HCT116 (cell line): ENCODE measurements at regions not wholly inside any gene's neighbourhood (a gene's known extent, or its start where the extent isn't known, plus 50 kb on each side); places are given as distances from the start of the nearest gene placed in this dataset.
"Not testable (repeated sequence)": the region's sequence is repeated elsewhere in the genome, so short reads cannot be mapped to it uniquely, and the experiment has no call there.

Source experiments
- ATAC-seq: fragments of 200-7000 bp; cut with Tn5 transposase; 2 replicates; pipeline ENCODE4 v1.9.1; 2020; ENCODE audit warnings: mild to moderate bottlenecking, moderate library complexity
- BruUV-seq: library from RNA; stranded (reverse); fragments of 400-500 nt; replicated peaks from 2 replicates; lab custom pipeline; 2021; lab: Mats Ljungman, UMichigan
- CTCF ChIA-PET: fragments of 300-600 bp; sonication (Branson Sonifier 250); formaldehyde crosslinking; loops from one replicate; lab custom pipeline; 2021; ENCODE audit warnings: antibody characterized with exemption; lab: Charles Lee
- POLR2A ChIA-PET: fragments of 300-600, 350-600 bp; sonication (Branson Sonifier 250); formaldehyde crosslinking; loops from one replicate; lab custom pipeline; 2021; ENCODE audit warnings: antibody characterized with exemption; lab: Charles Lee
- RAD21 ChIA-PET, 2 experiments: fragments of 300-600 bp; sonication (Branson Sonifier 250); formaldehyde crosslinking; loops; one replicate each; lab custom pipeline; 2023; ENCODE audit warnings: low total read pairs in 2 of 2; ENCODE audit not compliant: uncharacterized antibody in 2 of 2, unreplicated experiment in 2 of 2, low non-redundant PET in 1 of 2; lab: Charles Lee
- DNase-seq: peaks from one replicate; pipeline ENCODE4 v3.0.0-alpha.2; 2010; ENCODE audit warnings: low read depth, low spot score
- H2AFZ ChIP-seq: fragments of 200-600 bp; shearing (Covaris generic), sonication (generic); 2 replicates; pipeline ENCODE4 v1.6.1; 2017; ENCODE audit warnings: low read depth, mixed run types, mixed read lengths, antibody characterized with exemption, low read length; ENCODE audit not compliant: poor library complexity, severe bottlenecking
- H3K27ac ChIP-seq: 2 replicates; pipeline ENCODE4 v1.5.1; 2012; ENCODE audit warnings: low read depth, low read length
- H3K27me3 ChIP-seq: fragments of 200-600 bp; sonication (generic); 2 replicates; pipeline ENCODE4 v1.6.1; 2016; ENCODE audit warnings: mixed run types, low read length, mixed read lengths; ENCODE audit not compliant: insufficient read depth
- H3K36me3 ChIP-seq, 2 experiments: fragments of 200-500 bp in 1 of 2; fragments of 200-600 bp in 1 of 2; sonication (Bioruptor generic) in 1 of 2; sonication (generic) in 1 of 2; 2 replicates each; pipeline versions ENCODE4 v1.5.1 to v1.6.1; 2014 to 2016; ENCODE audit warnings: low read length in 2 of 2, inconsistent platforms in 1 of 2, mixed read lengths in 1 of 2, mixed run types in 1 of 2; ENCODE audit not compliant: insufficient read depth in 2 of 2, control insufficient read depth in 1 of 2
- H3K4me1 ChIP-seq, 2 experiments: fragments of 200-600 bp in 1 of 2; sonication (generic) in 1 of 2; 2 replicates each; pipeline versions ENCODE4 v1.5.1 to v1.6.1; 2012 to 2017; ENCODE audit warnings: low read length in 2 of 2, inconsistent platforms in 1 of 2, mild to moderate bottlenecking in 1 of 2, mixed read lengths in 1 of 2, mixed run types in 1 of 2, moderate library complexity in 1 of 2; ENCODE audit not compliant: insufficient read depth in 2 of 2, control insufficient read depth in 1 of 2
- H3K4me2 ChIP-seq: fragments of 200-600 bp; sonication (generic); 2 replicates; pipeline ENCODE4 v1.6.1; 2017; ENCODE audit warnings: mixed run types, low read length, mixed read lengths
- H3K4me3 ChIP-seq, 2 experiments: fragments of 200-600 bp in 1 of 2; sonication (generic) in 1 of 2; replicated peaks in 1 of 2; 2 replicates each; pipeline ENCODE4 v1.5.1; 2011 to 2016; ENCODE audit warnings: low read length in 2 of 2, control low read depth in 1 of 2, low read depth in 1 of 2, mild to moderate bottlenecking in 1 of 2, mixed read lengths in 1 of 2, mixed run types in 1 of 2
- H3K79me2 ChIP-seq: fragments of 200-600 bp; sonication (generic); 2 replicates; pipeline ENCODE4 v1.6.1; 2017; ENCODE audit warnings: mild to moderate bottlenecking, mixed run types, low read length, moderate library complexity, mixed read lengths; ENCODE audit not compliant: insufficient read depth
- H3K9ac ChIP-seq: fragments of 200-600 bp; sonication (generic); 2 replicates; pipeline ENCODE4 v1.6.1; 2016; ENCODE audit warnings: low read length, mixed read lengths
- H3K9me2 ChIP-seq: fragments of 200-600 bp; sonication (generic), shearing (Covaris generic); 2 replicates; pipeline ENCODE4 v1.6.1; 2017; ENCODE audit warnings: mixed run types, mild to moderate bottlenecking, moderate library complexity; ENCODE audit not compliant: insufficient read depth
- H3K9me3 ChIP-seq, 2 experiments: fragments of 200-500 bp in 1 of 2; fragments of 200-600 bp in 1 of 2; sonication (Bioruptor generic) in 1 of 2; sonication (generic) in 1 of 2; 2 replicates each; pipeline ENCODE4 v1.6.1; 2014 to 2017; ENCODE audit warnings: low read length in 2 of 2, mixed read lengths in 2 of 2, inconsistent platforms in 1 of 2, low read depth in 1 of 2, mild to moderate bottlenecking in 1 of 2, mixed run types in 1 of 2, moderate library complexity in 1 of 2; ENCODE audit not compliant: control insufficient read depth in 1 of 2, insufficient read depth in 1 of 2
- H4K20me1 ChIP-seq: fragments of 200-600 bp; sonication (generic), shearing (Covaris generic); 2 replicates; pipeline ENCODE4 v1.6.1; 2017; ENCODE audit warnings: mixed run types, mild to moderate bottlenecking, moderate library complexity; ENCODE audit not compliant: insufficient read depth
- intact Hi-C: fragments of 100-400 bp; cut with micrococcal nuclease; formaldehyde crosslinking; loops from 2 replicates; pipeline ENCODE4 v1.10.0; 2022

DNA sequence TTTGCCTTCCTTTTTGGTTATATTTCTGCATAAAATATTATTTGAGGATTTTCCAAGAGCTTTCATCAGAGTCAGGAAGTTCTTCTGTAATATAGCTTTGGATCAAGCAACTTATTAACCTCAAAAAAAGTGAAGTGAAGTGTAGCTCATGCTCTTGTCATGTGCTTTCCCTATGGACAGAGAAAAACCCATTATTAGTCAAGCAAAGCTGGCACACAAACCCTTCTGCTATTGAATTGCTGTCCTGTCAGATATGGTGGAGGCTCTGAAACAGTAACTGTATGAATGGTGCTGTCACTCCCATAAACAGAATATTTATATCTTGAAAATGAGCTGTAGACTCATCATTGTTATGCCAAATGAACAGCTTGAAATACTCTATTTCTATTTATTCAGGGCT is 1533.3 kb downstream of the RPIA start:
- H3K9ac ChIP-seq, ATAC-seq, RAD21 ChIA-PET, H3K4me1 ChIP-seq, H3K36me3 ChIP-seq, intact Hi-C loops, DNase-seq, H3K79me2 ChIP-seq, POLR2A ChIA-PET, H3K27me3 ChIP-seq, H3K9me2 ChIP-seq, H3K27ac ChIP-seq, H3K4me3 ChIP-seq, BruUV-seq, H3K4me2 ChIP-seq, H4K20me1 ChIP-seq, CTCF ChIA-PET, H3K9me3 ChIP-seq, H2AFZ ChIP-seq: not testable (repeated sequence)

DNA sequence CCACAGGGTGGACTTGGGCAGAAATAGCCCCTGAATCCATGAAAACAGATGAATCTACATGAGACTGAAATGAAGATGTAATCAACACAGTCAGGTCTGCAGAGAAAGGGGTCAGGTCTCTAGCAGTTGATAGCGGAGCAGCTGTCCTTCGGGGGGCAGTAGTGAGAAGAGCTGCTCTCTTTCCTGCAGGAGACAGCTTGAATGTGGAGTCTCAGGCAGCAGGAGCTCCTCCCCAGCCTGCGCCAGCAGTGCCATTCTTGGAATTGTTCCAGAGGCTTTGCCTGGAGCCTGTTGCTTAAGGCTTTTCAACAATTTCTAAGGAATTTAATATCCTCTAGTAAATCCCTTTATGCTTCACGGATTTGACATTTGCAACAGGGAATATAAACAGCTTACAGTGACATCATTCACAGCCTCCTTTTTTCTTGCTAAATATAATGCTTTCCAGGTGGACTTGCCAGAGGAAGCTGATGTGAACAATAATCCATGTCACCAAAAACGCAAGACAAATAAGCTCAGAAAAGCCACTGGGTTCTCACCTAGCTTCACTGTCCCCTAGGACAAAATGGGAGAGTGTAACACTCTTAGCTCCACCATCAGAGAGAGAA is 1535.1 kb downstream of the RPIA start:
- H3K4me1 ChIP-seq, H3K79me2 ChIP-seq, CTCF ChIA-PET, H3K27me3 ChIP-seq, DNase-seq, H3K4me3 ChIP-seq, H3K27ac ChIP-seq, H3K9me2 ChIP-seq, H3K4me2 ChIP-seq, H4K20me1 ChIP-seq, intact Hi-C loops, H3K9me3 ChIP-seq, H3K9ac ChIP-seq, POLR2A ChIA-PET, ATAC-seq, H2AFZ ChIP-seq, RAD21 ChIA-PET, H3K36me3 ChIP-seq, BruUV-seq: not testable (repeated sequence)

DNA sequence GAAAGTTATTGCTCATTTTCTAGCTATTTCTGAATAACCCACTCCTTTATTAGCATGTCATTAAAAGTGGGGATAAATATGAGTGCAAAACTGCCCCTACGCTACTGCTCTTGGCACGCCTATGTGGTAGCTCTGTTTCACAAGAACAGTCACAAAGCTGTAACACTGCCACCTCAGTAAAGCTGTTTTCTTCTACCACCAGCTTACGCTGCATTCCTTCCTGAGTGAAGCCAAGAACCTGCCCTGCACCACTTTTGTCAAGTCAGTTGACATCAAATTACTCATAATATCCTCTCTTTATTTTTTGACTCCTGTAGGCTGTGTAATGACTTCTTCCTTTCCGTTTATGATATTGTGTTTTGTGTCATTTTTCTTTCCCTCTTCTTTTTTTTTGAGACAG is 1539.7 kb downstream of the RPIA start:
- H3K4me1 ChIP-seq, H3K4me3 ChIP-seq, DNase-seq, H3K9me2 ChIP-seq, RAD21 ChIA-PET, ATAC-seq, H3K27ac ChIP-seq, intact Hi-C loops, H3K9ac ChIP-seq, H4K20me1 ChIP-seq, H3K79me2 ChIP-seq, H3K4me2 ChIP-seq, H3K9me3 ChIP-seq, H2AFZ ChIP-seq, H3K36me3 ChIP-seq, H3K27me3 ChIP-seq, CTCF ChIA-PET, BruUV-seq, POLR2A ChIA-PET: not testable (repeated sequence)

DNA sequence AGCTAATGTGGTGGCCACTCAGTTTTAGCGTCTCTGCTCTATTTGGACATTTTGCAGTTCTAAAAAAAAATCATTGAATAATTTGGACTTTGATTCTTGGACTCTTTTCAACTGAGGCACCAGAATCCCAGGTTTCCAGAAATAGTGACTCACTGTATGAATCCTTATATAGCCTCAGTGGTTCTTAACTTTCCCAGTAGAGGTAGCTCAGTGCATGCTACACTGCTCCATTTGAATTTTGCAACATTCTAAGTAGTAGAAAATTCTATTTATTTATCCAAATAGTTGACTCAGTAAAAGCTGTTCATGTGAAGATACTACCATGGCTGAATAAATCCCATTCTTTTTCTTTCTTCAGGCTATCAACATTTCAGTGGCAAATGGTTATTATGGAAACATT is 1544.0 kb downstream of the RPIA start:
- H4K20me1 ChIP-seq, ATAC-seq, H3K4me1 ChIP-seq, H2AFZ ChIP-seq, POLR2A ChIA-PET, H3K9me3 ChIP-seq, H3K4me3 ChIP-seq, H3K36me3 ChIP-seq, H3K79me2 ChIP-seq, H3K4me2 ChIP-seq, H3K27me3 ChIP-seq, DNase-seq, RAD21 ChIA-PET, intact Hi-C loops, CTCF ChIA-PET, BruUV-seq, H3K9ac ChIP-seq, H3K27ac ChIP-seq, H3K9me2 ChIP-seq: not testable (repeated sequence)
